Esophagus muscularis mucosa (tissue), 4 donors: ENCODE measurements at regions not wholly inside any gene's neighbourhood (a gene's known extent, or its start where the extent isn't known, plus 50 kb on each side); places are given as distances from the start of the nearest gene placed in this dataset.
A peak's percentile ranks its signal among the peaks of the same experiment; 100 is the strongest.

ENCODE experiments used
- DNase-seq: peaks from one replicate; pipeline ENCODE4 v3.0.0-alpha.2; 2017; ENCODE audit errors: extremely low spot score
- H3K27ac ChIP-seq, 4 donors: fragments of 200-600 bp; sonication (generic); replicated peaks in 1 of 4; 1 replicate in 3 of 4; 2 replicates in 1 of 4; pipeline ENCODE4 v1.5.1; 2016 to 2019; ENCODE audit warnings: mild to moderate bottlenecking in 1 of 4
- H3K27me3 ChIP-seq, 4 donors: fragments of 200-600 bp; sonication (generic); one replicate each; pipeline versions ENCODE4 v1.5.1 to v1.6.0; 2016 to 2019
- H3K36me3 ChIP-seq, 4 donors: fragments of 200-600 bp; sonication (generic); one replicate each; pipeline ENCODE4 v1.5.1; 2016 to 2019
- H3K4me1 ChIP-seq, 4 donors: fragments of 200-600 bp; sonication (generic); one replicate each; pipeline ENCODE4 v1.5.1; 2016 to 2019
- H3K4me3 ChIP-seq, 4 donors: fragments of 200-600 bp; sonication (generic); 1 replicate in 2 of 4; 2 replicates in 2 of 4; pipeline ENCODE4 v1.5.1; 2016 to 2019; ENCODE audit warnings: mild to moderate bottlenecking in 4 of 4, moderate library complexity in 1 of 4
- H3K9me3 ChIP-seq, 4 donors: fragments of 200-600 bp; sonication (generic); 1 replicate in 3 of 4; 2 replicates in 1 of 4; pipeline ENCODE4 v1.5.1; 2016 to 2019
- EP300 ChIP-seq: sonication (generic); formaldehyde crosslinking; IDR thresholded peaks from one replicate; pipeline ENCODE4 v1.6.1; 2017; ENCODE audit warnings: antibody characterized with exemption
- POLR2A ChIP-seq: fragments of 450-650 bp; IDR thresholded peaks from one replicate; pipeline ENCODE4 v1.6.1; 2017; ENCODE audit warnings: antibody characterized with exemption, moderate library complexity, mild to moderate bottlenecking, low read depth
- POLR2AphosphoS5 ChIP-seq, 2 donors: sonication (generic); formaldehyde crosslinking; IDR thresholded peaks; one replicate each; pipeline ENCODE4 v1.6.1; 2017; ENCODE audit warnings: antibody characterized with exemption in 2 of 2
- WGBS: methylation state at CpG from one replicate; pipeline ENCODE4 v1.1.5; 2018; 5-methylcytosine and 5-hydroxymethylcytosine counted together
- intact Hi-C: fragments of 100-400 bp; cut with DNase I; formaldehyde crosslinking; loops from one replicate; pipeline ENCODE4 v1.15.1; 2023
- TF ChIP-seq, protein P1 (sequence below), 3 experiments: fragments of 200-600 bp in 2 of 3; fragments of 450-650 bp in 1 of 3; sonication (generic) in 2 of 3; IDR thresholded peaks; one replicate each; pipeline ENCODE4 v1.5.1; 2017 to 2019; ENCODE audit warnings: antibody characterized with exemption in 3 of 3, mild to moderate bottlenecking in 2 of 3, moderate library complexity in 1 of 3

GRCh38 chr10:33569702-33570101, 235.2 kb upstream of the NRP1 start:
- Histone ChIP-seq H3K27ac (no peak overlapping the region), H3K4me3 (no peak overlapping the region), H3K4me1 (no peaks in the 10 kb centered on the region), H3K36me3 (no peaks in the 10 kb centered on the region), H3K9me3 (no peaks in the 10 kb centered on the region), H3K27me3 (no peaks in the 10 kb centered on the region)
- 75% methylated on average over 1 of the region's 1 CpG for WGBS
- TF ChIP-seq POLR2AphosphoS5 (IDR thresholded peaks at IDR 0.05), result no peak
- TF ChIP-seq, protein P1, sequence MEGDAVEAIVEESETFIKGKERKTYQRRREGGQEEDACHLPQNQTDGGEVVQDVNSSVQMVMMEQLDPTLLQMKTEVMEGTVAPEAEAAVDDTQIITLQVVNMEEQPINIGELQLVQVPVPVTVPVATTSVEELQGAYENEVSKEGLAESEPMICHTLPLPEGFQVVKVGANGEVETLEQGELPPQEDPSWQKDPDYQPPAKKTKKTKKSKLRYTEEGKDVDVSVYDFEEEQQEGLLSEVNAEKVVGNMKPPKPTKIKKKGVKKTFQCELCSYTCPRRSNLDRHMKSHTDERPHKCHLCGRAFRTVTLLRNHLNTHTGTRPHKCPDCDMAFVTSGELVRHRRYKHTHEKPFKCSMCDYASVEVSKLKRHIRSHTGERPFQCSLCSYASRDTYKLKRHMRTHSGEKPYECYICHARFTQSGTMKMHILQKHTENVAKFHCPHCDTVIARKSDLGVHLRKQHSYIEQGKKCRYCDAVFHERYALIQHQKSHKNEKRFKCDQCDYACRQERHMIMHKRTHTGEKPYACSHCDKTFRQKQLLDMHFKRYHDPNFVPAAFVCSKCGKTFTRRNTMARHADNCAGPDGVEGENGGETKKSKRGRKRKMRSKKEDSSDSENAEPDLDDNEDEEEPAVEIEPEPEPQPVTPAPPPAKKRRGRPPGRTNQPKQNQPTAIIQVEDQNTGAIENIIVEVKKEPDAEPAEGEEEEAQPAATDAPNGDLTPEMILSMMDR (IDR thresholded peaks at IDR 0.05), result no peak
- no peak for TF ChIP-seq EP300
- TF ChIP-seq POLR2A, result no peak
- DNase-seq, result no peak
- intact Hi-C loops, result no loop called here

GRCh38 chr10:33566426-33566825, 232.0 kb upstream of the NRP1 start:
- Histone ChIP-seq H3K4me3 (no peak overlapping the region), H3K36me3 (no peaks in the 10 kb centered on the region), H3K27ac (no peak overlapping the region), H3K4me1 (no peaks in the 10 kb centered on the region), H3K9me3 (no peaks in the 10 kb centered on the region), H3K27me3 (no peaks in the 10 kb centered on the region)
- TF ChIP-seq POLR2A (no peak), EP300 (no peak), POLR2AphosphoS5 (IDR thresholded peaks at IDR 0.05) (no peak)
- TF ChIP-seq, protein P1 (IDR thresholded peaks at IDR 0.05), result no peak
- WGBS, result 79% methylated on average over 3 of the region's 3 CpGs
- intact Hi-C loops, result no loop called here
- no peak for DNase-seq

GRCh38 chr10:33566001-33566400, 231.5 kb upstream of the NRP1 start:
- 82% methylated on average over 6 of the region's 6 CpGs for WGBS
- no peaks in the 10 kb centered on the region for H3K36me3 ChIP-seq
- no peak overlapping the region for H3K4me3 ChIP-seq
- H3K4me1 ChIP-seq, result no peaks in the 10 kb centered on the region
- TF ChIP-seq POLR2A (no peak), EP300 (no peak), POLR2AphosphoS5 (IDR thresholded peaks at IDR 0.05) (no peak)
- TF ChIP-seq, protein P1 (IDR thresholded peaks at IDR 0.05), result no peak
- intact Hi-C loops, result no loop called here
- H3K27me3 ChIP-seq, result no peaks in the 10 kb centered on the region
- no peak overlapping the region for H3K27ac ChIP-seq
- DNase-seq, result no peak
- no peaks in the 10 kb centered on the region for H3K9me3 ChIP-seq

- Histone ChIP-seq H3K36me3 (no peaks in the 10 kb centered on the region), H3K4me3 (no peak overlapping the region), H3K4me1 (no peaks in the 10 kb centered on the region), H3K27ac (no peak overlapping the region), H3K9me3 (no peaks in the 10 kb centered on the region), H3K27me3 (no peaks in the 10 kb centered on the region)
- no peak for TF ChIP-seq POLR2AphosphoS5 (IDR thresholded peaks at IDR 0.05)
- TF ChIP-seq EP300, result no peak
- TF ChIP-seq, protein P1 (IDR thresholded peaks at IDR 0.05), result no peak
- TF ChIP-seq POLR2A, result no peak
- no peak for DNase-seq
- intact Hi-C loops, result no loop called here
Observed at GRCh38 chr10:33565231-33565630, 230.8 kb upstream of the NRP1 start.

GRCh38 chr10:33559105-33559504, 224.6 kb upstream of the NRP1 start:
- H3K36me3 ChIP-seq, result no peaks in the 10 kb centered on the region
- no peaks in the 10 kb centered on the region for H3K27me3 ChIP-seq
- intact Hi-C loops, result no loop called here
- H3K4me1 ChIP-seq, result peaks cover 0 to 12% (median 8%) of the 10 kb centered on the region in 4 donors
- H3K9me3 ChIP-seq, result no peaks in the 10 kb centered on the region
- H3K4me3 ChIP-seq, result no peak overlapping the region
- no peak overlapping the region for H3K27ac ChIP-seq
- 25% methylated on average over 4 of the region's 4 CpGs for WGBS
- DNase-seq, result no peak
- TF ChIP-seq POLR2A, result no peak
- no peak for TF ChIP-seq EP300
- TF ChIP-seq, protein P1 (IDR thresholded peaks at IDR 0.05), result peak in 1 of 3 experiments; percentile 24
- TF ChIP-seq POLR2AphosphoS5 (IDR thresholded peaks at IDR 0.05), result peak in 1 of 2 donors; percentile 21
